ENCODE measurements at regions not wholly inside any gene's neighbourhood (a gene's known extent, or its start where the extent isn't known, plus 50 kb on each side); places are given as distances from the start of the nearest gene placed in this dataset.

DNA sequence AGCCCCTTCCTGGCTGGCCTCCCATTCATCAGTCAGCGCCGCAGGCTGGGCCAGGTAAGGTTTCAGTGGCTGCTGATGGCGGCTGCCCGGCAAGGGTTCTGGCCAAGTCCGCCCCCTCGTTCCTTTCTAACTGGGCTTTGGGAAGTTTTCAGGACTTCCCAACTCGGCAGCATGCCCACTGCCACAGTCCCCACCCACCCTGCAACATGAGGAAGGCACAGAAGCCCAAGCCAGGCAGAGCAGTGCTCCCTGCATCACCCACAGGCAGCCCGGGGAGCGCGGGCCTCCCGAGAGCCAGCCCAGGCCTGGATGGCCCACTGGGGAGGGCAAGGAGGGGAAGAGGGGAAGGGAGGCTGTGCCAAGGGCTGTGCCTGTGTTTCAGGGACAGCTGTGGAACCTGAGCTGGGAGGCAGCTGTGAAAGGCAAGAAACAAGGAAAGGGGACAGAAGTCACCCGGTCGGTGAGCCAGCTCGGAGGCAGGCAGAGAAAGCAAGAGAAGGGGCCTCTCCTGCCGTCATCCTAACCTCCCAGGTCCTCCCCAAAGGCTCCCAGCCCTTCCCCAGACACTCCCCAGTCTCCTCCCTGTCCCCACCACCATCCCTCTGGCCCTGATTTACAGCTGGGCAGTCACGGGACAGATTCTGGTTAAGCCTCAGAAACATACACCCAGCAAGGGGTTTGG lies 73.9 kb downstream of the CPN2 start:
- no peak for DNase-seq (ENCODE audit: low read depth)

DNA sequence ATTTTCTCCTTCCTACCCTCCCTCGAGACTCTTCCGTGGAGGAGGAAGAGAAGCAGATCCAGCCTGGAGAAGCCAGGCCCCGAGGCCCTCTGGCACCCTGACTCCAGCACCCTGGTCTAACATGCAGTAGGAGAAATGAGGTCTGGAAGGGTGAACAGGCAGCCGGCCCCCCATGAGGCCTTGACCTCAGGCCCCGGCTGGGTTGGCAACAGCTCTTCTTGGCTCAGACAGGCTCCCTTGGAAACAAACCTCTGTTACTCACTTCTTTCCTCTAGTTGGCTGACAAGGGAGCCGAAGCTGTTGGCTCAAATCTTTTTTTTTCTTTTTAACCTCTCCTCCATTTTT lies 73.4 kb downstream of the CPN2 start:
- DNase-seq (ENCODE audit: low read depth), result no peak
- H3K4me3 ChIP-seq (ENCODE audit: low read depth, low read length), result no peak overlapping the region

More for the DNA sequence above, 73.9 kb downstream of the CPN2 start:
- H3K4me3 ChIP-seq (ENCODE audit: low read depth, low read length), result no peak overlapping the region

DNA sequence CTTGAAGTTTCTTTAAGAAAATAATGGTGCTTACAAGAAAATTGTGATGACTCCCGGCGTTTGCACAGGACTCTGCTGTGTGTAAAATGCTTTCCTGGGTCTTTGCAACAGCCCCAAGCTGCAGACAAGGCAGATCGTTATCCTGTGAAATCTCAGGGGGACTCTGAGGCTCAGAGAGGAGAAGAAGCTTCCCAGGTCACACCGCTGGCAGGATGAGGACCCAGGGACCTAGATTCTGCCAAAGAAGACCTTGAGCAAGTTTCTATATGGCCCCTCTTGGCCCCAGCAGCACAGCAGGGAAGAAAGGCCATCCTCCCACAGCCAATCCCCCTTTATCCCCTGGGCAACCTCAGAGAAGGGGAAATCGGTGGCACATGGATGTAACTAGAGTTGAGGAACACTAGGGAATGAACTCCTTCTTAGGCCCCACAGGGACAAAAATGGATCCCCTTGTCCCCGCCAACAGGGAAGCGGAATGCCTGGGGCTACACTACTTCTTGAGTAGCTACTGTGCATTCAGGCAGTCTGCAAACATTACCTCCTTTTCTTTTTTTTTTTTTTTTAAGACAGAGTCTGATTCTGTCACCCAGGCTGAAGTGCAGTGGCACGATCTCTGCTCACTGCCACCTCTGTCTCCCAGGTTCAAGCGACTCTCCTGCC lies 72.8 kb downstream of the CPN2 start:
- DNase-seq (ENCODE audit: low read depth), result no peak
- no peak overlapping the region for H3K4me3 ChIP-seq (ENCODE audit: low read depth, low read length)

DNA sequence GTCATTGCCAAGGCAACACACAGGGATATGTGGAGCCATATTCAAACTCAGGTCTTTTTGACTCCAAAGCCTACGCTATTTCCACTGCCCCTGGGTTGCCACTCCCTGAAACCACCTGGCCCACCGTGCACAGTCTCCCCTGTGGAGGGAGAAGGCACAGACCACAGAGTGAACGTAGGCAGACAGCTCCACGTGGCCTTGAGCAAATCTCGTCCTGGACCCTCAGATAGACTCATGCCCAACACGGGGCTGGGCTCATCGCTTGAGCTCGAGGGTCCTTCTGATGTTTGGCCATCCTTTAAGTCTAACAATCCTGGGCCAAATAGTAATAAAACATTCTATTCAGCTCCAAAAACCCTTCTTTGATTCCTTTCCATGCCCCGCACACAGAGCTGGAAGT lies 72.0 kb downstream of the CPN2 start:
- DNase-seq (ENCODE audit: low read depth), result no peak

DNA sequence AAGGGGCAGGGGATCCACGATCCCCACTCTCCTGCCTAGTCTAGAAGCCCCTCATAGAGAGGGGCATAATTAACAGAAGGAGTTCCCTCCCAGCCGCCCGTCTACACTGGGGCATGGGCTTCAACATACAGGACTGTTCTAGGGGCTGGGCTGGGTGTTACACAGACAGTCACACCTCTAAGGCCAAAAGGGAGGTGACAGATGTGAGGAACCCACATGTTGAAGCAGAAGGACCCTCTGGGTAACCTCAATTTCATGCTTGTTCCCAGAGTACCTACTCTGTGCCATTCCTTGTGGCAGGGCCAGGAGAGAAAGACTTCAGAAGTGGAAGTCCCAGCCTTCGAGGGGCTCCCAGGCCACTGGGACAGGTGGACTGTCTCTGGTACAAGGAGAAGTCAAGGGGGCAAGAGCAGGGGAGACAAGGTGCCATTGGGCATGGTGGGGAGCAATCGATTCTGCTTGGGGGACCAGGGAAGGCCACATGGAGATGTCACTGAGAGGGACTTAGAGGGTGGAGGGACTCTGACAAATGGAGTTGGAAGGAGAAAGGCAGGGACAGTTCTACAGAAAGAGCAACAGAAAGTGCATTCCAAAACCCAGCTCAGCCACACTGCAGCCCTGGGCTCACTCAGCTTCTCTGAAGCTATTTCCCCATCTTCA lies 71.3 kb downstream of the CPN2 start:
- no peak overlapping the region for H3K4me3 ChIP-seq (ENCODE audit: low read depth, low read length)
- DNase-seq (ENCODE audit: low read depth), result no peak

More for the DNA sequence above, 72.0 kb downstream of the CPN2 start:
- H3K4me3 ChIP-seq (ENCODE audit: low read depth, low read length), result no peak overlapping the region

DNA sequence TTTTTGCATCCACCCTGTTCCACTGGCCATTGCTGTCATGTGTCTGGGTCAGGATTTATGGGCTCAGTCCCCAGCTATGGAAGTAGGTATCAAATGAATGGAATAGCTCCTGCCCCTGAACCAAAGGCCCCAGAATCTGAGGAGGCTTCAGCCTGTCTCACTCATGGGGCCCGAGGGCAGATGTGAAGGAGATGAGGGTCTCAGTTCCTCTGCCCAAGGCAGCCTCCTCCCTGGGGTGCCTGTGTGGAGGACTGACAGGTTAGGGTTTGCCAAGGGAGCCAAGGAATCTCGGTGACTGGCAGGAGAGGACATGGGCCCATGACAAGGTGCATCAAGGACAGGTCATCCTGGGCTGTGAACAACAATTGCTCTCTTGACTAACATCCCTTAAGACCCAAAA lies 70.4 kb downstream of the CPN2 start:
- H3K4me3 ChIP-seq (ENCODE audit: low read depth, low read length), result no peak overlapping the region
- no peak for DNase-seq (ENCODE audit: low read depth)

DNA sequence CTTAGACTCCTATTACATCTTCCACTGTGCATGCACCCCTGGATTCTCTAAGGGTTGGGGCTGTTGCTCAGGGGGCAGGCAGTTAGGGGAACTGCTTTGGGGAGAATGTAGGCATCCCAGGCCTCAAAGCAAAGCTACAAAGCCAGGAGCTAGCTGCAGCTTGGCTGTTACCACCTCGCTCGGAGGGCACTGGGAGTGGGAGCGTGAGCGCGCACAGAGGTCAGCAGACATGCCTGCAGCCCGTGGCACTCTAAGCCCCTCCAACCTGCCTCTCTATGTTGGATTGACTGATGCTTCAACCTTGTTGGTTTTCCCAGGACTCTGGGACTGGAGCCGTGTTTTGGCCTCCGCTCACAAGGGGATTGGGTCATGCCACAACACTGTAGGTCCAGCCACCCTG lies 69.8 kb downstream of the CPN2 start:
- DNase-seq (ENCODE audit: low read depth), result no peak
- H3K4me3 ChIP-seq (ENCODE audit: low read depth, low read length), result no peak overlapping the region

DNA sequence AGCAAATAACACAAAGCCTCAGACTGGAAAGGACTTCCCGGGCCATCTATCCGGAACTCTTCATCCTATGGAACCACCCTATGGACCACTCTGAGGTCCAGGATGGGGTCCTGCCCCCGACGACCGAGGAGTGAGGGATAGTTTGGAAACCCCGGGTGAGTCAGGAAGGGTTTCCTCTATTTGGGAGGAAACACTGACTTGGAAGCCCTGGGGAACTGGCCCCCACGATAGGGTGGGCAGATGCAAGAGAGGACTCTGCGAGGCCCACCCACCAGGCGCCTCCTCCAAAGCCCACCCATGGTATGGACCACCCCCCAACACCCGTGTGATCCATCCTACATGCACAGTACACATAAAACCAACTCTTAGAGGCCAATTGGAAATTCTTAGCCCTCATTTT lies 69.4 kb downstream of the CPN2 start:
- DNase-seq (ENCODE audit: low read depth), result no peak
- H3K4me3 ChIP-seq (ENCODE audit: low read depth, low read length), result no peak overlapping the region

DNA sequence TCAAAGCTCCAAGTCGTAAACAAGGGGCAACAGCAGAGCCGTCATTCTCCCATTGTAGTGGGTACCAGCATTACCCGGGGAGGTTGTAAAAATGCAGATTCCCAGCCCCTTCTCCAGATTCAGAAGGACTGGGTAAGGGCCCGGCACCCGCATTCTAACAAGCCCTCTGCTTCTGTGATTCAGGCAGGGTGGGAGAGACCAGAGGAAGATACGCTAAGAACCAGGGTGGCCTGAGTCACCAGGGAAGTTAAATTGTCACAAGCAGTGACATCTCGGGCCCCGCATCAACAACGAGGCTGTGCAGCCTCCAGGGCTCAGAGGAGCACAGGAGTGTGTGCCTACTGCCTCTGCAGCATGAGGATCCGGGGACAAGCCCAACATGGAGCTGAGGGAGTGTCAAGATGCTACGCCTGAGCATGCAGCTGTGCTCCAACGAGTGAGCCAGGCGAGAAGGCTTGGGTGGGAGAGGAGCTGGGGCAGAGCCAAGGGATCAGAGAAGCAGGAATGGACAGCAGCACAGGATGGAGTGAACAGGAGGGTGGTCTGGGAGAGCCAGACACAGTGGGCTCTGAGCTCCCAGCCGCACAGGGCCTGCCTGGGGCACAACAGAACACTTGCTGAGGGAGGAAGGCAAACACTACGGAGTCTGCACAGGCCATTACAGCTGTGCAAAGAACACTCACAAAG lies 68.5 kb downstream of the CPN2 start:
- DNase-seq (ENCODE audit: low read depth), result no peak

DNA sequence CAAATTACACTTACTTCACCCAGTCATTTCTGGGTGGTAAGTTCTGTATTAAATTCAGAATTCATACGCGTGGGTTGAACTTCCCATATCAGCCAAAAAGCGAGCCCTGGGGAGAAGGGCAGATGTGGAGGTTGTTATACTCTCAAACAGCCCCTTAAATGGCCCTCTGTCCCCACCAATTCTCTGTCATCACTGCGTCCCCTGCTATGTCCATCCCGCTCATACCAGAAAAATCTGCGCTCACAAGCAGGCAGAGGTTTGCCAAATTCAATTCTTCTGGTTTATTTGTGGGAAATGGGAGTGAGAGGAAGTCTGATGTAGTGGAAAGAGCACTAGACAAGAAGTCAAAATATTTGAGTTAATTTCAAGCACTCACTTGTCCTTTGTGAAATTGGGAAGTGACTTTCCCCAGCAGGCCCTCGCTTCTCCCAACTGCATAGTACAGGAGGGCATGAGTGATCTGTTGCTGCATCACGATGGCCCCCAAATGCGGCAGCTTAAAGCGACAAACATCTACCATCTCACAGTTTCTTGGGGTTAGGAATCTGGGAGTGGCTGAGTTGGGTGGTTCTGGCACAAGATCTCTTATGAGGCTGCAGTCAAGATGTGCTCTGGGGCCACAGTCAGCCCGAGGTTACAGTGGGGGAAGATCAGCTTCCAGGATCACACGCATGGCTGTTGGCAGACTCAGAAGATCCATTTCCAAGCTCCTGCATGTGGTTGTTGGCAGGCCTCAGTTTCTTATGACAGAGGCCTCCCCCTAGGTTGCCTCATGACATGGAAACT lies 67.7 kb downstream of the CPN2 start:
- DNase-seq (ENCODE audit: low read depth), result no peak
- H3K4me3 ChIP-seq (ENCODE audit: low read depth, low read length), result no peak overlapping the region

More for the DNA sequence above, 68.5 kb downstream of the CPN2 start:
- no peak overlapping the region for H3K4me3 ChIP-seq (ENCODE audit: low read depth, low read length)

DNA sequence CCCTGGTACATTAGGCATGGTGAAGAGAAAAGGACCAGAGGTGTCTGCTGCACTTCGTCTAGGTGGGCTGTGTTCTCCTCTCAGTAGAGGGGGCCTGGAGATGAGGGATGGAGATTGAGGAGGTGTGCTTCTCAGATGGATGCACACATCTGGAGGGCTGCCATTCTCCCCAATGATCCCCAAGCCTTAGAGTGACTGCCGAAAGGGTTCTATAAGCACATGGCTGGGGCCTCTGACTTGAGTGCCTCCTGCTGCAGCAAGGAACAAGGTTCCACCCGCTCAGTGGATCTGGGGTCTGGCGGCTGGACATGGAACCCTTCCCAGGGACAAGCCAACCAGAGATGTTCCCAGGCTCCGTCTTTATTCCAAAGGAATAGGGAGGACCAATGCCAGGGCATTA lies 66.8 kb downstream of the CPN2 start:
- H3K4me3 ChIP-seq (ENCODE audit: low read depth, low read length), result no peak overlapping the region
- DNase-seq (ENCODE audit: low read depth), result no peak

DNA sequence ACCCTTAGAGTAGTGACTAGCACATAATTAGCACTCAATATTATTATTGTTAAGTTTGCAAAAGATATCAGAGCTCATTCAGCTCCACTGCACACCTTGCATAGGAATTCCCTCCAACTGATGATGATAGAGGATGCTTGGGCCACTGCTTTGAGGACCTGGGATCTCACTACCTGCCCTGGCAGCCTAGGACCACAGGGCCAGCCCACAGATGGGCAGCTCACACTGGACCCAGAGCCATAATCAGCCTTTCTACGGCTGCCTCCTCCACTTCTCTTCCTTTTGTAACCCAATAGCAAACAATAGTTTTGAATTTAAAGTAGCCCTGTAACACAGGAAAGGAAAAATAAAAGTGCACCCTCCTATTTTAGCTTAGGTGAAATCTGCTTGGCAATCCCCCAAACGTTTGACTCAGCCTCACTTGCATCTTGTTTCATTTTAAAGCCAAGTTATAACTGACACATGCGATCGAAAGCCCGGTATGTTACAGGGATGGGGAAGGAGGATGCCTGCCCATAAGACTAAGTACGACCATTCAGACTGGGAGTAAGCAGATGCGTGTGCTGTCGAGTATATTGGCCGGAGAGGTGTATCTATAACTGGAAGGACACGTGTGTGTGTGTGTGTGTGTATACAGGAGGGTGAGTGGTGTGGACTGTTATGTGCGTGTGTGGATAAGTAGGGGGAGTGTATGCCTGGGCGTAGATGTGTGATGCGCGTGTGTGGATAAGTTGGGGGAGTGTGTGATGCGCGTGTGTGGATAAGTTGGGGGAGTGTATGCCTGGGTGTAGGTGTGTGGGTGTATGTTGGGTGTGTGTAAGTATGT lies 65.9 kb downstream of the CPN2 start:
- H3K4me3 ChIP-seq (ENCODE audit: low read depth, low read length), result no peak overlapping the region
- DNase-seq (ENCODE audit: low read depth), result no peak

DNA sequence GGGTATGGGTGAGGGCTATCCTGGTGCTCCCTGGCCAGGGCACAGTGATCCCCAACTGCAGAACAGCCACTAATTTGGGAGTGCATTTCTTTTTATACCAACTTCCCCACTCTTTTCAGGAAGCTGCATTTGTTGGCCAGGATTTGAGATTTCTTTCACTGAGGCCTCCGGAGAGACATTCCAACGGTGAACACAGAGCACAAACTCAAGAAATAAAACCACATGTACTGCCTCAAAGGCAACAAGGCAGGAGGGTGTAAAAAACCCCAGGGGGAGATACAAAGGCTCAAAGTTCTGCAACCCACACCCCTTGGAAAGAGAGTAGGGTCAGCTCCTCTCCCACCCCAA lies 65.3 kb downstream of the CPN2 start:
- no peak overlapping the region for H3K4me3 ChIP-seq (ENCODE audit: low read depth, low read length)
- no peak for DNase-seq (ENCODE audit: low read depth)

DNA sequence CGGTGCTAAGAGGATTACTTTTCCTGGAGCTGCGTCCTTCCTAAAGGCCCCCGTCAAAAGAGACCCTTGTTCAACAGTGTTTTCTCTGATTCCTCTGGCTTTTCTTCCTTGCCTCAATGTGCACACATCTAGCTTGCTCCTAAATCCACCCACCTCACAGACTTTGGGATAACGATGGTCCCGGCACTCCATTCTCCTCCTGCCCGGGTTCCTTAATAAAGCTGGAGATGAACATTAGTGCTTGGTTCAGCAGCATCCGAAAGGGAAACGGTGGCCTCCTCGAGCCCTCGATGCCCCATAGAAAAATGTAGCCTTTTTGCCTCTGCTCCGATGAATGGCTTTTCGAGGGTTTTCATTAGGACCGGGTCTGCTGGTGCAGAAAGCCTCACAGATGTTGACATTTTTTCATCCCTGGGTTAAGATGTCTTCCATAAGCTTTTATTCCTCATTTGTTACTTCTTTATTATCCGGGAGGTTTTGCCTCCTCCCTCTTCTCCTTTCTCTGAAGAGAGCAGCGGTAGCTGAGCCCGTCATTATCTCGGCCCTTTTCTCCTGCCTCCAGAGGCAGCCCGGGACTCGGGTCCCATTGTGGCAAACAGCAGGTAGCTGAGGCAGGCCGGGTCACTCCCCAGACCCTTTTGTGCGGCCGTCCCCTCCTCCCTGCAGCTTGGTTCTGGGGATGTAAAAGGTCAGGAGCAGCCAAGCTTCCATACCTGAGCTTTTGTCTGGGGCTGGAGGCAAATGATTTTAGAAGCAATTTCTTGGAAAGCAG lies 64.6 kb downstream of the CPN2 start:
- H3K4me3 ChIP-seq (ENCODE audit: low read depth, low read length), result no peak overlapping the region

DNA sequence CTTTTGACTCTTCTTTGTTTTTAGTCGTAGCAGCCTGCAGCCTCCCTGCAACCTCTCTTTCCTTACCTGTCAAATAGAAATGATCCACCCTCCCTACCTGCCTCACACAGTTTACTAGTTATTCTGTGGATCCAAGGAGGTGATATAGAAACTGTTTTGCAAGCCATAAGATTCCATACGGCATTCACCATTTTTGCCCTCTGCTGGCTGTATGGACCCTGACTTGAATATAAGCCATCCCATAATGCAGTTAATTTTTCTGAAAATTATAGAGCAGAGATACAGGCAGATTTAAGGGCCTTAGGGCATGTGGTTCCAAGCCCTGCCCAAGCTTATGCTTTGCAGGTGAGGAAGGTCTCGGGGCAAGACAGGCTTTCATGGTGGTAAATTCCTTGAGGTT lies 63.8 kb downstream of the CPN2 start:
- DNase-seq (ENCODE audit: low read depth), result no peak
- no peak overlapping the region for H3K4me3 ChIP-seq (ENCODE audit: low read depth, low read length)

More for the DNA sequence above, 64.6 kb downstream of the CPN2 start:
- no peak for DNase-seq (ENCODE audit: low read depth)

DNA sequence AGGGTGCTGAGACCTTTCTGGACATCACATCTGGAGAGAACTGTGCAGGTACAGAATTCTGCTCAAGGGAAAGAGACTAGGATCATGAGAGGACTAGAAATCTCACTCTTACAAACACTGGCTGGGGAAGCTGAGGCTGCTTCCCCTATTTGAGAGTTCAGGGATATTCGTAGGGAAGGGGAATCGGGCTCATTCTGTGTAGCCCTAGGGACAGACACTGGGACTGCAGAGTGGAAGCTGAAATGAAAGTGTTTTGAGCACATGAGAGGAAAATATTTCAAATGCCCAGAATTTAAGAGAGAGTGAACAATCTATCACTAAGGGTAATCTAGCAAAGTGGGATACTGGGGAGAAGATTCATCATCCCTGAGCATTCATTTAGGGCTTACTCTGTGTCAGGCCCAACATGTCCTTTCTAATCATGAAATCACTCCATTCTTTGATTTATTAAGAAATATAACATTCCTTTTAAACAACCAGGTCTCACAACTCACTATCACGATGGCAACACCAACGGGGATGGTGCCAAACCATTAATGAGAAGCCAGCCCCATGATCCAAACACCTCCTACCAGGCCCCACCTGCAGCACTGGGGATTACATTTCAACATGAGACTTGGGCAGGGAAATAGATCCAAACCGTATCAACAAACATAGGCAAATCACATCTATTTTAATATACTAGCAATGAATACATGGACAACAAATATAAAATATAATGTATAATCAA lies 63.0 kb downstream of the CPN2 start:
- DNase-seq (ENCODE audit: low read depth), result no peak
- no peak overlapping the region for H3K4me3 ChIP-seq (ENCODE audit: low read depth, low read length)
